Muscle of arm (tissue), 1 donor: ENCODE measurements at regions not wholly inside any gene's neighbourhood (a gene's known extent, or its start where the extent isn't known, plus 50 kb on each side); places are given as distances from the start of the nearest gene placed in this dataset.
"Not testable (repeated sequence)": the region's sequence is repeated elsewhere in the genome, so short reads cannot be mapped to it uniquely, and the experiment has no call there.

ENCODE experiments used
- DNase-seq: peaks from one replicate; pipeline ENCODE4 v3.0.0-alpha.2; 2013

DNA sequence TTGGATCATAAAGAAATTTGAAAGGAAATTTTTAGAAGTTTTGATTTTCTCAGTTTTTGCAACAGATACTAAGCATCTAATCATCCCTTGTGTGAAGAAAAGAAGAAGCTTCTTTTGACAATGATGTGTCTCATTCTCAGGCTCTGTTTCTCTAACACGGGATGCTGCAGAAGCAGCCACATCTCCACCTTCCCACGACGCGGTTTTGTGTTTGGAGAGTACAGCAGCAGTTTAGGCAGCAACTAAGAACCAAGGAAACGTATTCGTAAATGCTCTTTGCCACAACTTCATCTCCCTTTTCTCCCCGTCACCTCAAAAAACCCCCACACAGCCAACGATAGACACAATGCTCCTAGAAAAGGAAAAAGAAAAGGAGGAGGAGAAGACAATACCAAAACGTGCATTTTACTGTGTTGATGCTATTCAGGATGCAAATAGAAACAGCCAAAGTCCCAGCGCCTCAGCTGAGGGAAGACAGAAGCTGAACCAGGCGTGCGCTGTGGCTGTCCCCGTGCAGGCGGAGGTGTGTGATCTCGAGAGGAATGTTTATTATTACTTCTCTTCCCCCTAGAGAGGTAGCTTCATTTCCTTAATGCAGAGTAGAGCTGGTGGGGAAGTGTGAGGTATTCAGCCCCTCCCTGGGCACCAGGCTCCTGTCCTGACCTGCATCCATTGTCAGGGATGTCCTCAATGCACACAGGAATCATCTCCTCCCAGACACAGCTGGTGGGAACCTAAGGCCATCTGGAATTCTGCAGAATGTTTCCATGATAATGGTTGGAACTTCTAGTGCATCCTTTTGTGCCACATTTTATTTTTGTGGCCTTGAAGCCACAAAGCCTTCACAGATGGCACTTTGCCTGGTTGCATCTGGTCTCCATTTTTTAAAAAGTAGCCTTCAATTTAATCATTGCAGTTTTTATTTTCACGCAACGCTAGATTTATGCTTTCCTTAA, 174.6 kb upstream of the KLF6 start:
- DNase-seq, result no peak

GRCh38 chr10:3958472-3958996, 173.5 kb upstream of the KLF6 start:
- no peak for DNase-seq

DNA sequence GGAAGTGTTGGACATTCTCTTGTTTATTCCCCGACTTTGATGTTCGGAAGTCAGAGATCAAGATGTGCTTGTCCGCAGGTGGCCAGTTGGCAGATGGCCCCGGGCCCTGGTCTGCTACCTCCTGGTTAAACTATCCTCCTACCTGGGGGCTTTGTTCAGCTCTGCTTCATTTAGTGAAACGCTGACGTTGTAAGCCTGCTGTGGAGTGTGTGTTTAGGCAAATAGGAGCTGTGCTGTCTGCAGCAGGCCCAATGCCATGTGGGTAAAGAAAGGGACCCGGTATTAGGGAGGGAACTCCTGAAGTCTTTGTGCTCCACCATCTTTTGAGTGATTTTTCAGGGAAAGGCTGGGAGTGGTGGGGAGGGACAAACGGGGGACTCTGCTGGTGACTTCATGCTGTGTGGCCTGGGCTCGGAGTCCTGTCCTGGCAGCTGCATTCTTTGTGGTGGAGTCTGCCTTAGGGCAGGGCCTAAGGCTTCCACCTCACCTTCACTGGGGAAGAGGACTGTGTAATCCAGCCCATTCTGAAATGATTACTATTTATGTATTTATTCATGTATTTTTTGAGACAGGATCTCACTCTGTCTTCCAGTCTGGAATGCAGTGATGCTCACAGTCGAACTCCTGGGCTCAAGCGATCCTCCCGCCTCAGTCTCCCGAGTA, 171.1 kb upstream of the KLF6 start:
- DNase-seq, result no peak

DNA sequence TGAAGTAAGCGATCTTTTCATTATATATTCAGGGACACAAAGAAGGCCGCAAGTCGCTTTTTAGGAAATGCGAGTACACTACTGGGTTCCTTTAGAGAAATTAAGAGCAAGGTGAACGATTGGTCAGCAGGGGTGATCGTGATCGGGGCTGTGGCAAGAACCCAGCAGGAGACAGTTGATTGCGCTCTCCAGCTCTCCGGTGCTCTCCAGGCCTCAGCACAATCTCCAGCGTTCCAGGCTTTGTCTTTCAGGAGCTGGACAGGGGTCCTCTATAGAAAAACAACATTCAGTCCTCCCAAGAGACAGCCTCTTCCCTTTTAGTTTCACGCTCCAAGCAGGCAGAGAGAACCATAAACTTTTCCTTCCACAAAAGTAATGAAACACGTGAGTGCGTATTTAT, 170.5 kb upstream of the KLF6 start:
- peak; percentile 66 for DNase-seq

DNA sequence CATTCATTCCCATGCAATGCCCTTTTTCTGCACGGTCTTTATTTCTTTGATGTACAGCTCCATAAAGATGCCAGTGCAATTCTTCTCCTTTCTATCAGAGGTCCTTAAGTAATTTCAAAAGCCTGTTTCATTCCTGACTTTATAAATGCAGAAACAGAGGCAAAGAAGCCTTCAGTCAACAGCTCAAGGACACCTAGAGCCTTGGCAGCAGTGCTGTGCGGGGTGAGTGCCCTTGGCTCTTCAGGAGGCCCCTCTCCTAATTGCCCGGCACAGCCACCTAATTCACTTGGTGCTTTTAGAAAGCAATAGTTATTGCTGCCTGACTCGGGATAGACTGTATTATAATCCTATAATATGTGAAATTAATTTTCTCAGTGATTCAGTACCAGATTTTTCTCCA, 169.6 kb upstream of the KLF6 start:
- no peak for DNase-seq

- not testable (repeated sequence) for DNase-seq
These were observed 169.0 kb upstream of the KLF6 start for GRCh38 chr10:3954007-3954406.

- no peak for DNase-seq
These were observed 167.0 kb upstream of the KLF6 start for GRCh38 chr10:3951993-3952392.

GRCh38 chr10:3950676-3951275, 165.8 kb upstream of the KLF6 start:
- DNase-seq, result no peak

- no peak for DNase-seq
These were observed 164.7 kb upstream of the KLF6 start for GRCh38 chr10:3949711-3950110.

DNA sequence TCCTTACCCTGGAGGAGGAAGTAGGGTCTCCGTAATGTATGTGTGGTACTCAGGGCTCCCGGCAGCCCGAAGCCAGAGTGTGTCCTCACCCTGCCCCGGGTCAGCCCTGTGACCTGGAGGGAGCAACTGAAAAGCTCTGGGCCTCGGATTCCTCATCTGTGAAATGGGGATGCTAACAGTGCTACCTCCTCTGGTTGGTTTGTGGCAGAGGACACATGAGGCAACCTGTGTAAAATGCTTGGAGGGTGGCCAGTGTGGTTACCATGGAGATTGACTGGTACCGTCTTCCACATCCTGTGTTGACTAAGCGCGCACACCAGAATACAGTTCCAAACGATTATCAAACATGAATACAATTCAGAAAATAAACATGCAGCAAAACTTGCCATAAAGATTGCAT, 163.8 kb upstream of the KLF6 start:
- DNase-seq, result no peak

DNA sequence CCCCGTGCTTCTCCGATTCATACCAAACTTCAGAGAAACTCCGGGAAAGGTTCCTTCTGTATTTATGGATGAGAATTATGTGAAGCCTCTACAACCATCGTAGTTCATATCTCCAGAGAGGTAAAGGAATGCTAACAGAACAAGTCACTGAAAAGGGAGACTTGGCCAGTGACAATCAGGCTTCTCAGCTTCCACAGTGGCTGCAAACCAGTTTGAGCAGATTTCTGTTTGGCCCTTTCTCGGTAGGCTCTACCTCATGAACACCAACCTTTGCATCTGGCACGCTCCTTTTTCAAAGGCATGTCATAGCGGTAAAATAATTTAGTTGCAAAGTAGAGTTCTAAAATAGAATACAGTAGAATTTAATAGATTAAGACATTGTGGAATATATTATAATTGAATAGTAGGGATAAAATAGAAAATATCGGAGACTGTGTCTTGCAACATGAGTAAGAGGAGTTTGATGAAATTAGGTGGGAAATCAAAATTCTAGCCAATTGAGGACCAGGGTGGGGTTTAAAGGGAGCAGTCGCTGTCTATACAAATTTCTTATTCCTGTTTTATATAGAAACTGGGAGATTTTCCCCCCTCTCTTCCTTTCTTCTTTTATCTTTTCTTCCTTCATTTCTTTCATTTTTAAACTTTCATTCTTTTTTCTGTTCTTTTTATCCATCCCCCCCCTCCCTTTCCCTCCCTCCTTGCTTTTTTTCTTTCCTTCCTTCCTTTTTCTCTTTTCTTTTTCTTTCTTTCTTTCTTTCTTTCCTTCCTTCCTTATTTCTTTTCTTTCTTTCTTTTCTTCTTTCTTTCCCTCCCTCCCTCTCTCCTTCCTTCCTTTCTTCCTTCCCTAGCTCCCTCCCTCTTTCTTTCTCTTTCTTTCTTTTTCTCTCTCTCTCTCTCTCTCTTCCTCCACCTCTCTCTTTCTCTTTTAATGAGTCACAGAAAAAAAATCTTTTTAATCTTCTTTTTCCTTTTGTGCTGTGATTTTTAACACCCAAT, 161.5 kb upstream of the KLF6 start:
- DNase-seq, result no peak

GRCh38 chr10:3945026-3945425, 160.0 kb upstream of the KLF6 start:
- no peak for DNase-seq

- no peak for DNase-seq
These were observed 159.6 kb upstream of the KLF6 start for GRCh38 chr10:3944591-3944990.

DNA sequence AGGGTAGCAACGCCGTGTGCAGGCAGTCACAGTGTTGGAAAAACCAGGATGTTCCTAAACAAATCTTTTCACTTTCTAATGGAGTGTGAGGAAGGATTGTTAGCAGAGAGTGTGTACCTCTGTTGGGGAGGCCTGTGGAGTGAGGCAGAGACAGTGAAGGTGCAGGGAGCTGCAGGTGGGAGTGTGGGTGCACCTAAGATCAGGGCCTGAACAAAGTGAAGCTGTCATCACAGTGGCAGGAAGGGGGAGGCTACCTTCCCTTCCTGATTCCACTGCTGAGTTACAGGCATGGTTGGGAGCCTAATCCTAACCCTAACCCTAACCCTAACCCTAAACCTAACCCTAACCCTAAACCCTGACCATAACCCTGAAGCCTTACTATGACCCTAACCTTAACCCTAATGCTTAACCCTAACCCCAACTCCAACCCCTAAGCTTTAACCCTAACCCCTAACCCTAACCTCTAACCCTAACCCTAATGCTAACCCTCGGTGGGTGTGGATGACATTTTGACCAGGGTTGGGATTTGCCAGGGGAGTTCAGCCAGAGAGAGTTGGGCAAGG, 158.8 kb upstream of the KLF6 start:
- DNase-seq, result no peak

DNA sequence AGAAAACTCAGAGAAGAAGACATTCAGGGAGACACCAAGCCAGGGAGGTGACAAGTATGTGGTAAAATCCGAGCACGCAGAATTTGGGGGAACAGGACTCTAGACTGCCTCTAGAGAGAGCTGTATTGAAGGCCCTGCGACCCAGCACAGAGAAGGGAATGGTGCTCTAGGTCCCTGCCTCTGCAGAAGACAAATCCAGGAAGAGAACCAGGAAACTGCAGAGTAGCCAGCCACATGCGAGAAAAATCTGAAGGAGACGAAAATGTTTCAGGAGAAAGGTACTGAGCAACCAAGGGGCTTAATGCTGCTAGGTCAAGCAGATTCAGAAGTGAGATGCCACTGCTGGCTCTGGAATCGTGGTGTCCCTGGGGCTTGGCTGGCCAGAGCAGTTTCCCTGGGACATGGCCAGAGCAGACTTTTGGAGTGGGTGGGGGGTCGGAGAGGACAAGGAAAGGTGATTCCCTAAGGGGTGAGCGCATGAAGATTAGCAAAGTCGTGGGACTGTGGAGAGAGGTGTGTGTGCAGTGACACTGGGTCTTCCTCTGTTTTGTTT, 158.0 kb upstream of the KLF6 start:
- no peak for DNase-seq

- no peak for DNase-seq
These were observed 156.7 kb upstream of the KLF6 start for GRCh38 chr10:3941676-3942075.

DNA sequence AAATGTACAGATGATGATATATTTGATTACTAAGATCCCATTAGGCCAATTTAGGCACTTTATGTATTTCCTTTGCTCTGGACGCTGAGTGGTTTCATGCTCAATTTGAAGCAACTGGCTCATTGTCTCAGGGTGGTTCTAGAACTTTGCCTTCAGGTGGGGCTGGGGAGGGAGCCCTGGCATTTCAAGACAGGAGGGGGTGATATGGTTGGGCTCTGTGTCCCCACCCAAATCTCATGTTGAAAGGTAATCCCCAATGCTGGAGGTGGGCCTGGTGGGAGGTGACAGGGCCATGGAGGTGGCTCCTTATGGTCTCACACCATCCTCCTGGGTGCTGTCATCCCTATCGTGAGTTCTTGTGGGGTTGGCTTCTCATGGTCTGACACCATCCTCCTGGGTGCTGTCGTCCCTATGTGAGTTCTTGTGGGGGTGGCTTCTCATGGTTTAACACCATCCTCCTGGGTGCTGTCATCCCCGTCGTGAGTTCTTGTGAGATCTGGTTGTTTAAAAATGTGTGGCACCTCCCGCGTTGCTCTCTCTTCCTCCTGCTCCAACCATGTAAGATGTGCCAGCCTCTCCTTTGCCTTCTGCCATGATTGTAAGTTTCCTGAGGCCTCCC, 151.5 kb upstream of the KLF6 start:
- no peak for DNase-seq

- DNase-seq, result no peak
These were observed 150.9 kb upstream of the KLF6 start for GRCh38 chr10:3935933-3936359.

DNA sequence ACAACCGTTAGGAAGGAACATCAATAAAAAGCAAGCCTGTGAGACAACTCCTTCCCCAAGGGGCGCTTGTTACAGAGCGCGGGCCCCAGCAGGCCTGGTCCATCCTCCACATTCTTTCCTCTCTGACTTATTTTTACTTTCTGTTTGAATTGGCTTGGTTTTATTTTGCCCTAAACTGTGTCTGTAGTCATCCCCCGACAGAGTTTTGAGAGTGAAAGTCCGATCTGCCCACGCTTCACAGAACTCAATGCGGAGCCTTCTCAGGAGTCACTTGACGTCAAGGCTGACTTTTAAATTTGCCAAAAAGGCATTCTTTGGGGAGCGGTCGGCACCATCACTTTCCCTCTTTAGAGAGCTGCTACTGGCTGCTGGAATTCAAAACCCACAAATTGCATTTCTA, 150.1 kb upstream of the KLF6 start:
- peak; percentile 55 for DNase-seq

- DNase-seq, result no peak
These were observed 148.7 kb upstream of the KLF6 start for GRCh38 chr10:3933733-3934132.
